Epithelial cell of esophagus (primary cell): ENCODE measurements at regions not wholly inside any gene's neighbourhood (a gene's known extent, or its start where the extent isn't known, plus 50 kb on each side); places are given as distances from the start of the nearest gene placed in this dataset.

Source experiments
- DNase-seq: peaks from one replicate; pipeline ENCODE4 v3.0.0; 2010; ENCODE audit warnings: low read depth
- H3K4me3 ChIP-seq: 2 replicates; pipeline ENCODE4 v1.5.1; 2011; ENCODE audit warnings: mild to moderate bottlenecking, low read length, control low read depth
- CTCF ChIP-seq: IDR thresholded peaks from 2 replicates; pipeline ENCODE4 v1.5.1; 2011; ENCODE audit warnings: low read depth, mild to moderate bottlenecking, low read length, control low read depth, inconsistent platforms; ENCODE audit not compliant: insufficient read depth; ENCODE audit errors: missing control alignments

- DNase-seq = peak; percentile 54
- no peak for TF ChIP-seq CTCF
- no peak overlapping the region for H3K4me3 ChIP-seq
Measured at GRCh38 chr13:28557725-28558520, 63.0 kb upstream of the FLT1 start.

GRCh38 chr13:28555096-28555495 lies 60.2 kb upstream of the FLT1 start:
- no peak for DNase-seq
- no peak overlapping the region for H3K4me3 ChIP-seq
- TF ChIP-seq CTCF = no peak

- no peak for DNase-seq
- TF ChIP-seq CTCF = no peak
- H3K4me3 ChIP-seq = no peak overlapping the region
Measured at GRCh38 chr13:28553971-28554370, 59.0 kb upstream of the FLT1 start.

GRCh38 chr13:28552288-28552687 lies 57.4 kb upstream of the FLT1 start:
- TF ChIP-seq CTCF = no peak
- no peak overlapping the region for H3K4me3 ChIP-seq
- no peak for DNase-seq

- DNase-seq = no peak
- no peak overlapping the region for H3K4me3 ChIP-seq
- TF ChIP-seq CTCF = no peak
Measured at GRCh38 chr13:28551498-28551895, 56.6 kb upstream of the FLT1 start.

- TF ChIP-seq CTCF = no peak
- no peak for DNase-seq
- no peak overlapping the region for H3K4me3 ChIP-seq
Measured at GRCh38 chr13:28550721-28551497, 56.0 kb upstream of the FLT1 start.
